GM19099 (cell line): ENCODE measurements at regions not wholly inside any gene's neighbourhood (a gene's known extent, or its start where the extent isn't known, plus 50 kb on each side); places are given as distances from the start of the nearest gene placed in this dataset.

Experiments
- POLR2A ChIP-seq: IDR thresholded peaks from 3 replicates; pipeline ENCODE4 v1.6.1; 2011; ENCODE audit warnings: low read depth; ENCODE audit not compliant: insufficient read length; ENCODE audit errors: extremely low read depth

GRCh38 chr5:31137676-31138075, 55.8 kb upstream of the CDH6 start:
- TF ChIP-seq POLR2A, result no peak

- TF ChIP-seq POLR2A, result no peak
Measured at GRCh38 chr5:31135542-31135941, 57.9 kb upstream of the CDH6 start.

GRCh38 chr5:31133488-31133887, 60.0 kb upstream of the CDH6 start:
- no peak for TF ChIP-seq POLR2A

- TF ChIP-seq POLR2A, result no peak
Measured at GRCh38 chr5:31131381-31131891, 62.0 kb upstream of the CDH6 start.

- no peak for TF ChIP-seq POLR2A
Measured at GRCh38 chr5:31130676-31131075, 62.8 kb upstream of the CDH6 start.

GRCh38 chr5:31124651-31125305, 68.7 kb upstream of the CDH6 start:
- TF ChIP-seq POLR2A, result no peak

GRCh38 chr5:31124026-31124425, 69.5 kb upstream of the CDH6 start:
- TF ChIP-seq POLR2A, result no peak

GRCh38 chr5:31122998-31123951, 70.2 kb upstream of the CDH6 start:
- no peak for TF ChIP-seq POLR2A

- no peak for TF ChIP-seq POLR2A
Measured at GRCh38 chr5:31121224-31121623, 72.3 kb upstream of the CDH6 start.

- no peak for TF ChIP-seq POLR2A
Measured at GRCh38 chr5:31120642-31120948, 72.9 kb upstream of the CDH6 start.

GRCh38 chr5:31119938-31120641, 73.4 kb upstream of the CDH6 start:
- TF ChIP-seq POLR2A, result no peak

- no peak for TF ChIP-seq POLR2A
Measured at GRCh38 chr5:31116466-31117031, 76.9 kb upstream of the CDH6 start.

GRCh38 chr5:31114817-31115216, 78.7 kb upstream of the CDH6 start:
- TF ChIP-seq POLR2A, result no peak

GRCh38 chr5:31113666-31114350, 79.7 kb upstream of the CDH6 start:
- TF ChIP-seq POLR2A, result no peak
